K562 (cell line): ENCODE measurements at regions not wholly inside any gene's neighbourhood (a gene's known extent, or its start where the extent isn't known, plus 50 kb on each side); places are given as distances from the start of the nearest gene placed in this dataset.

ENCODE experiments used
- ATAC-seq: fragments of 200-7000 bp; cut with Tn5 transposase; 3 replicates; pipeline ENCODE4 v1.9.1; 2020; ENCODE audit warnings: moderate library complexity
- BruUV-seq: library from RNA; stranded (reverse); fragments of 400-500 nt; replicated peaks from 2 replicates; lab custom pipeline; 2021; lab: Mats Ljungman, UMichigan
- CTCF ChIA-PET: fragments of 300-600 bp; formaldehyde crosslinking; extraction: SDS; loops from one replicate; lab custom pipeline; 2021; ENCODE audit warnings: low intra/inter-chr PET ratio; lab: Yijun Ruan, JAX
- POLR2A ChIA-PET: fragments of 300-600, 350-650 bp; sonication (Branson Sonifier 250); formaldehyde crosslinking; extraction: SDS; loops from one replicate; lab custom pipeline; 2021; ENCODE audit warnings: antibody characterized with exemption, inconsistent platforms; lab: Yijun Ruan, JAX
- DNase-seq, 4 experiments: peaks; one replicate each; pipeline versions ENCODE4 v3.0.0 to v3.0.0-alpha.2; 2011 to 2018; ENCODE audit warnings: low spot score in 3 of 4, mixed read lengths in 3 of 4; ENCODE audit errors: extremely low read depth in 1 of 4
- FAIRE-seq: peaks from 2 replicates; lab custom pipeline; 2011; peaks lifted over from hg19 to GRCh38; lab: Jason Lieb, UNC
- H2AFZ ChIP-seq: 2 replicates; pipeline ENCODE4 v1.6.0; 2011; ENCODE audit warnings: low read depth, low read length, control low read depth, inconsistent platforms
- H3K27ac ChIP-seq: fragments of 200-600 bp; 3 replicates; pipeline ENCODE4 v1.8.0; 2011; ENCODE audit warnings: low read depth, mild to moderate bottlenecking, control low read depth, inconsistent platforms, low read length, moderate library complexity, mixed read lengths; ENCODE audit errors: extremely low read depth
- H3K27me3 ChIP-seq, 2 experiments: fragments of 300-600 bp in 1 of 2; 2 replicates in 1 of 2; 3 replicates in 1 of 2; pipeline versions ENCODE4 v1.6.0 to v1.8.0; 2011; ENCODE audit warnings: inconsistent platforms in 2 of 2, low read length in 2 of 2, mild to moderate bottlenecking in 1 of 2, mixed read lengths in 1 of 2, moderate library complexity in 1 of 2; ENCODE audit not compliant: control insufficient read depth in 2 of 2, insufficient read depth in 2 of 2
- H3K36me3 ChIP-seq: fragments of 300-600 bp; 3 replicates; pipeline ENCODE4 v1.8.0; 2011; ENCODE audit warnings: mild to moderate bottlenecking, low read length, inconsistent platforms; ENCODE audit not compliant: control insufficient read depth, insufficient read depth
- H3K4me1 ChIP-seq, 2 experiments: fragments of 200-600 bp in 1 of 2; replicated peaks in 1 of 2; 2 replicates in 1 of 2; 3 replicates in 1 of 2; pipeline versions ENCODE4 v1.5.1 to v1.8.0; 2011; ENCODE audit warnings: inconsistent platforms in 2 of 2, low read length in 2 of 2, mild to moderate bottlenecking in 1 of 2, mixed read lengths in 1 of 2, moderate library complexity in 1 of 2; ENCODE audit not compliant: control insufficient read depth in 2 of 2, insufficient read depth in 2 of 2
- H3K4me2 ChIP-seq: 2 replicates; pipeline ENCODE4 v1.6.1; 2011; ENCODE audit warnings: low read length, control low read depth, inconsistent platforms, mixed read lengths; ENCODE audit not compliant: insufficient read depth
- H3K4me3 ChIP-seq: fragments of 200-600 bp; sonication (generic), shearing (Covaris generic); 2 replicates; pipeline ENCODE4 v1.5.1; 2016; ENCODE audit warnings: control low read depth, inconsistent platforms
- H3K79me2 ChIP-seq: fragments of 200-600 bp; 3 replicates; pipeline ENCODE4 v1.8.0; 2011; ENCODE audit warnings: low read length, inconsistent platforms; ENCODE audit not compliant: control insufficient read depth, insufficient read depth
- H3K9ac ChIP-seq, 2 experiments: 2 replicates each; pipeline versions ENCODE4 v1.6.0 to v1.6.1; 2011; ENCODE audit warnings: low read depth in 2 of 2, low read length in 2 of 2, control low read depth in 1 of 2, inconsistent platforms in 1 of 2, mild to moderate bottlenecking in 1 of 2, mixed read lengths in 1 of 2; ENCODE audit not compliant: insufficient read depth in 1 of 2
- H3K9me1 ChIP-seq: one replicate; pipeline ENCODE4 v1.6.0; 2011; ENCODE audit warnings: inconsistent platforms, mild to moderate bottlenecking, low read length, moderate library complexity; ENCODE audit not compliant: control insufficient read depth, insufficient read depth
- H3K9me3 ChIP-seq: replicated peaks from 2 replicates; pipeline ENCODE4 v1.5.1; 2011; ENCODE audit warnings: low read depth, low read length, inconsistent platforms; ENCODE audit not compliant: control insufficient read depth, insufficient read depth
- H4K20me1 ChIP-seq: replicated peaks from 2 replicates; pipeline ENCODE4 v1.6.1; 2011; ENCODE audit warnings: low read length, inconsistent platforms, mixed read lengths; ENCODE audit not compliant: control insufficient read depth, insufficient read depth
- AFF1 ChIP-seq, 2 experiments: fragments of 450-650 bp; IDR thresholded peaks; 2 replicates each; pipeline ENCODE4 v1.6.1; 2018; ENCODE audit warnings: mild to moderate bottlenecking in 2 of 2, low read depth in 1 of 2; ENCODE audit not compliant: partially characterized antibody in 2 of 2
- ELF2 ChIP-seq: fragments of 250-450 bp; sonication (Bioruptor Pico); IDR thresholded peaks from 2 replicates; pipeline ENCODE4 v1.5.0; 2021; ENCODE audit warnings: mild to moderate bottlenecking
- HDAC2 ChIP-seq: fragments of 450-650 bp; IDR thresholded peaks from 2 replicates; pipeline ENCODE4 v1.6.1; 2016; ENCODE audit warnings: mild to moderate bottlenecking
- KLF6 ChIP-seq: fragments of 250-450 bp; sonication (Bioruptor Pico); IDR thresholded peaks from 2 replicates; pipeline ENCODE4 v1.4.0; 2020; ENCODE audit warnings: mild to moderate bottlenecking, moderate library complexity, borderline replicate concordance
- MAFG ChIP-seq: fragments of 450-650 bp; conservative IDR thresholded peaks from 2 replicates; pipeline ENCODE4 v1.6.1; 2016; ENCODE audit warnings: missing genetic modification characterization, missing compliant biosample characterization
- NR2F6 ChIP-seq: fragments of 450-650 bp; formaldehyde crosslinking; IDR thresholded peaks from 2 replicates; pipeline ENCODE4 v1.4.0; 2020; ENCODE audit warnings: mild to moderate bottlenecking
- RBM25 ChIP-seq: fragments of 200-400 bp; formaldehyde crosslinking; IDR thresholded peaks from 2 replicates; pipeline ENCODE4 v1.6.1; 2018; ENCODE audit warnings: low read length, low read depth, moderate library complexity; ENCODE audit not compliant: severe bottlenecking
- RREB1 ChIP-seq: fragments of 250-450 bp; sonication (Bioruptor Pico); IDR thresholded peaks from 2 replicates; pipeline ENCODE4 v1.4.0; 2020
- SFPQ ChIP-seq: fragments of 200-400 bp; formaldehyde crosslinking; IDR thresholded peaks from 2 replicates; pipeline ENCODE4 v1.6.1; 2017; ENCODE audit warnings: mild to moderate bottlenecking, low read depth, low read length, moderate library complexity
- SMAD1 ChIP-seq: fragments of 150-350 bp; IDR thresholded peaks from 2 replicates; pipeline ENCODE4 v1.6.1; 2014; ENCODE audit warnings: low read length, low read depth; ENCODE audit not compliant: partially characterized antibody
- THRAP3 ChIP-seq: fragments of 450-650 bp; IDR thresholded peaks from 2 replicates; pipeline ENCODE4 v1.6.1; 2016; ENCODE audit warnings: mild to moderate bottlenecking, inconsistent platforms, borderline replicate concordance
- ZNF253 ChIP-seq: fragments of 250-450 bp; sonication (Bioruptor Pico); conservative IDR thresholded peaks from 2 replicates; pipeline ENCODE4 v1.6.1; 2021; ENCODE audit warnings: mild to moderate bottlenecking
- WGBS: fragments of 100-300 bp; shearing (Covaris generic); methylation state at CpG from one replicate; pipeline ENCODE4 v1.1.6; 2016; ENCODE audit warnings: low coverage, mixed read lengths; ENCODE audit not compliant: insufficient coverage; ENCODE audit errors: missing lambda C conversion rate; 5-methylcytosine and 5-hydroxymethylcytosine counted together
- in situ Hi-C: fragments of 300-500 bp; cut with MboI; formaldehyde crosslinking; loops from 4 replicates; pipeline ENCODE4 v1.15.0; 2018; ENCODE audit warnings: inconsistent platforms, mixed read lengths
- intact Hi-C: fragments of 100-400 bp; cut with micrococcal nuclease; formaldehyde crosslinking; loops from 2 replicates; pipeline ENCODE4 v1.14.2; 2022

- no peaks in the 10 kb centered on the region for H3K79me2 ChIP-seq
- 0% methylated on average over 4 of the region's 4 CpGs for WGBS
- H2AFZ ChIP-seq, result no peak overlapping the region
- CTCF ChIA-PET, result no interaction called here
- FAIRE-seq (no peak), DNase-seq (peak in 1 of 4 experiments; percentile 7), ATAC-seq (no peak)
- no peak overlapping the region for H3K27ac ChIP-seq
- no peaks in the 10 kb centered on the region for H4K20me1 ChIP-seq
- H3K9ac ChIP-seq, result no peak overlapping the region
- no peaks in the 10 kb centered on the region for H3K27me3 ChIP-seq
- H3K9me3 ChIP-seq, result 0 out of 2 replicates have a peak, but pooled peaks cover 4% of the 10 kb centered on the region
- H3K4me3 ChIP-seq, result no peak overlapping the region
- no TSS peak for BruUV-seq
- in situ Hi-C loops, result no loop called here
- H3K4me2 ChIP-seq, result no peak overlapping the region
- intact Hi-C loops, result no loop called here
- H3K9me1 ChIP-seq, result no peaks in the 10 kb centered on the region
- no peaks in the 10 kb centered on the region for H3K4me1 ChIP-seq
- POLR2A ChIA-PET, result no interaction called here
- no peaks in the 10 kb centered on the region for H3K36me3 ChIP-seq
- TF ChIP-seq RBM25, result no peak
- no peak for TF ChIP-seq NR2F6
- TF ChIP-seq SMAD1, result no peak
- TF ChIP-seq HDAC2, result no peak
- no peak for TF ChIP-seq AFF1 (IDR thresholded peaks at IDR 0.05; ENCODE audit: low read depth in 1 of 2, partially characterized antibody in 2 of 2)
- no peak for TF ChIP-seq SFPQ
- no peak for TF ChIP-seq KLF6 (CRISPR knock-in tag)
- TF ChIP-seq MAFG (tag), result no peak
- TF ChIP-seq ZNF253 (CRISPR knock-in tag), result no peak
- no peak for TF ChIP-seq ELF2
- TF ChIP-seq THRAP3, result no peak
- no peak for TF ChIP-seq RREB1 (CRISPR knock-in tag)
Measured at GRCh38 chr17:71184716-71185115, 936.1 kb upstream of the SOX9 start.
